Heart left ventricle (tissue), 16 donors: ENCODE measurements at regions not wholly inside any gene's neighbourhood (a gene's known extent, or its start where the extent isn't known, plus 50 kb on each side); places are given as distances from the start of the nearest gene placed in this dataset.

ENCODE experiments used
- ATAC-seq, 4 donors: fragments of 200-7000 bp; cut with Tn5 transposase; one replicate each; pipeline ENCODE4 v1.9.1; 2020 to 2022; ENCODE audit warnings: moderate library complexity in 4 of 4, mild to moderate bottlenecking in 3 of 4, moderate number of reproducible peaks in 1 of 4
- DNase-seq, 5 donors: peaks; one replicate each; pipeline ENCODE4 v3.0.0-alpha.2; 2020
- H3K27ac ChIP-seq, 12 donors: fragments of 200-600 bp; sonication (generic) in 4 of 12; one replicate each; pipeline versions ENCODE4 v1.5.0 to v1.8.0; 2016 to 2022; ENCODE audit warnings: mild to moderate bottlenecking in 2 of 12
- H3K27me3 ChIP-seq, 9 donors: fragments of 200-600 bp; sonication (generic) in 2 of 9; one replicate each; pipeline versions ENCODE4 v1.5.1 to v1.8.0; 2016 to 2022; ENCODE audit warnings: mild to moderate bottlenecking in 3 of 9
- H3K36me3 ChIP-seq, 9 donors: fragments of 200-600 bp; sonication (generic) in 2 of 9; one replicate each; pipeline versions ENCODE4 v1.5.0 to v1.8.0; 2018 to 2022; ENCODE audit warnings: mild to moderate bottlenecking in 2 of 9
- H3K4me1 ChIP-seq, 12 donors: fragments of 200-600 bp; sonication (generic) in 4 of 12; one replicate each; pipeline versions ENCODE4 v1.5.0 to v1.8.0; 2016 to 2022; ENCODE audit warnings: mild to moderate bottlenecking in 3 of 12
- H3K4me3 ChIP-seq, 12 donors: fragments of 200-600 bp; sonication (generic) in 4 of 12; one replicate each; pipeline versions ENCODE4 v1.5.0 to v1.8.0; 2017 to 2022; ENCODE audit warnings: mild to moderate bottlenecking in 9 of 12, moderate library complexity in 4 of 12
- H3K9me3 ChIP-seq, 12 donors: fragments of 200-600 bp; sonication (generic) in 4 of 12; one replicate each; pipeline versions ENCODE4 v1.5.0 to v1.8.0; 2016 to 2022; ENCODE audit warnings: mild to moderate bottlenecking in 1 of 12
- CTCF ChIP-seq, 12 donors: fragments of 200-600 bp; sonication (generic) in 4 of 12; IDR thresholded peaks; one replicate each; pipeline versions ENCODE4 v1.5.0 to v1.8.0; 2018 to 2022; ENCODE audit warnings: antibody characterized with exemption in 12 of 12, mild to moderate bottlenecking in 5 of 12
- POLR2A ChIP-seq, 2 donors: fragments of 450-650 bp; IDR thresholded peaks; one replicate each; pipeline ENCODE4 v1.6.1; 2017; ENCODE audit warnings: antibody characterized with exemption in 2 of 2, mild to moderate bottlenecking in 2 of 2, moderate library complexity in 2 of 2
- WGBS, 4 donors: extraction: QIAGEN DNeasy Blood & Tissue Kit in 2 of 4; methylation state at CpG; one replicate each; pipeline versions ENCODE4 v1.1.5 to v1.1.7; 2013 to 2018; 5-methylcytosine and 5-hydroxymethylcytosine counted together
- intact Hi-C, 10 donors: fragments of 100-400 bp; cut with DNase I; formaldehyde crosslinking; loops; one replicate each; pipeline versions ENCODE4 v1.11.1 to v1.14.2; 2022
- donor health status: ischemic (EF 13 %, LVEDD 7.1; RV severe dilation, severe dysfunction).
- donor health status: healthy with polysubstance abuse.
- donor health status: DM: no; HTN: yes; CAD: no.
- donor health status: DM: no; HTN: no; CAD: no.
- donor health status: ischemic (EF 25% LVEDD 6.9; RV normal size, moderate dysfunction).
- donor health status: ischemic (EF 25% LVEDD 5.7; RV mildly dilated, moderate dysfunction).
- donor health status: healthy.
- donor health status: DM: yes; HTN: yes; CAD: no.
- donor health status: ischemic (EF 35%, LVEDD 5.7; RV mildly dilated, moderate dysfunction).
- donor health status: nonischemic (EF 11% LVEDD 7.7; RV severe dilation, severe dysfunction).
- donor health status: DM: yes; HTN: yes; CAD: no.
- donor health status: PGD.
- donor health status: ischemic (EF 29% LVEDD 5.4; RV normal size, mild dysfunction).
- donor health status: nonischemic (EF 23%, LVEDD 6.1; RV moderate dilation, normal function).

DNA sequence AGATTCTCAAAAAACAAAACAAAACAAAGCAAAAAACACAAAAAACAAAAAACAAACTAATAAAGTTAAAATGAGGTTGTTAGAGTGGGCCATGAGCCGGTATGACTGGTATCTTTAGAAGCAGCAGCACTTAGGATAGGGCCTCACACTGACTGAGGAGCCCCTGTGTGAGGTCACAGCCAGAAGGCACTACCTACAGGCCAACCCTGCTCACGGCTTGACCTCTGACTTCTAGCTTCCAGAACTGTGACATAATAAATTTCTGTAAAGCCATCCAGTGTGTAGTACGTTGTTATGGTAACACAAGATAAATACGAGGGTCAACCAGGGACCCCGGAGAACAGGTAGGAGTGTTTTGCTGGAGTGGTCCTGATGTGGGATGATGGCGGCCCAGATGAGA is 629.6 kb downstream of the VRK1 start:
- no peak for ATAC-seq

DNA sequence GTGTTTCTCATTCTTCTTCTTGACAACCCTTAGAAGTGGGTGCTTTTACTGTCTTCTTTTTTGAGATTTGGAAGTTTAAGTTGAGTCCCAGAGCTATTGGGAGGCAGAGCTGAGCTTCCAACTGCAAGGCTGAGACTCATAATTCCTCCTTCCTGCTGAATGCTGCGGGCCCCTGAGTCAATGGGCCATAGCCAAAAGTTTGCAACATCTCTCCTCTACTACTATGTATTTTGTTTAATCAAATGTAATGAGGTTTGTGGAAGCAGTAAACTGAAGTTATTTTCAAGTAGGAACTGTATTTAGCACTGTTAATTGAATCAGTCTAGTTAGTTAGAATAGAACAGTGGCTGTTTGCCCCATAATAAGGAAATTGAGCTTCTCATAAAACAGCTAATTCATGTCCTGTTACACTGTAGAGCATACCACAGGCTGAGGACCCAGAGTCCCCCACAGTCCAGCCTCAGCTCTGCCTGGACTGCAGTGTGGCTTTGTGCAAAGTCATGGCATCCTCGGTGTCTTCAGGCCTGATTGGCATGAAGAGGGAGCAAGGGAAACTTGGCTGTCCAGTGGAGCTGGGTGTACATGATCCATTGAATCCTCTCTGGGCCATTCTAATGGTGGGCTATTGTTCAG is 631.7 kb downstream of the VRK1 start:
- intact Hi-C loops: no loop called here
- H3K27me3 ChIP-seq: peaks cover 0 to 10% (median 0%) of the 10 kb centered on the region in 9 donors
- no peaks in the 10 kb centered on the region for H3K9me3 ChIP-seq
- H3K27ac ChIP-seq: no peak overlapping the region
- WGBS, 4 donors: 47 to 77% (median 65%) methylated on average over 2 of the region's 2 CpGs
- TF ChIP-seq CTCF (IDR thresholded peaks at IDR 0.05): no peak
- no peak for TF ChIP-seq POLR2A (IDR thresholded peaks at IDR 0.05)
- ATAC-seq (no peak), DNase-seq (no peak)
- H3K4me1 ChIP-seq: no peaks in the 10 kb centered on the region
- no peaks in the 10 kb centered on the region for H3K36me3 ChIP-seq
- no peak overlapping the region for H3K4me3 ChIP-seq

More for the DNA sequence above, 629.6 kb downstream of the VRK1 start:
- DNase-seq: no peak
- no peak for TF ChIP-seq POLR2A (IDR thresholded peaks at IDR 0.05)
- TF ChIP-seq CTCF (IDR thresholded peaks at IDR 0.05): no peak
- Histone ChIP-seq H3K9me3 (no peaks in the 10 kb centered on the region), H3K4me1 (no peaks in the 10 kb centered on the region), H3K36me3 (no peaks in the 10 kb centered on the region), H3K27ac (no peak overlapping the region), H3K4me3 (no peak overlapping the region), H3K27me3 (peaks cover 0 to 26% (median 0%) of the 10 kb centered on the region in 9 donors)
- WGBS, 4 donors: 70 to 79% (median 71%) methylated on average over 6 of the region's 6 CpGs
- intact Hi-C loops: no loop called here

- Histone ChIP-seq H3K27me3 (no peaks in the 10 kb centered on the region), H3K27ac (no peak overlapping the region), H3K9me3 (no peaks in the 10 kb centered on the region), H3K36me3 (no peaks in the 10 kb centered on the region), H3K4me3 (no peak overlapping the region), H3K4me1 (no peaks in the 10 kb centered on the region)
- TF ChIP-seq POLR2A (IDR thresholded peaks at IDR 0.05): no peak
- TF ChIP-seq CTCF (IDR thresholded peaks at IDR 0.05): no peak
- no peak for ATAC-seq
- no peak for DNase-seq
- intact Hi-C loops: no loop called here
- 77 to 86% (median 81%) methylated on average over 6 of the region's 6 CpGs for WGBS, 4 donors
These were observed 635.4 kb downstream of the VRK1 start for GRCh38 chr14:97432586-97432985.

- DNase-seq (no peak), ATAC-seq (no peak)
- H3K4me1 ChIP-seq: no peaks in the 10 kb centered on the region
- no peaks in the 10 kb centered on the region for H3K27me3 ChIP-seq
- TF ChIP-seq POLR2A (IDR thresholded peaks at IDR 0.05) (no peak), CTCF (IDR thresholded peaks at IDR 0.05) (no peak)
- 77 to 80% (median 79%) methylated on average over 9 of the region's 9 CpGs for WGBS, 4 donors
- H3K36me3 ChIP-seq: no peaks in the 10 kb centered on the region
- intact Hi-C loops: no loop called here
- no peaks in the 10 kb centered on the region for H3K9me3 ChIP-seq
- H3K4me3 ChIP-seq: no peak overlapping the region
- no peak overlapping the region for H3K27ac ChIP-seq
These were observed 644.7 kb downstream of the VRK1 start for GRCh38 chr14:97441740-97442362.
